WTC11 (cell line): ENCODE measurements at regions not wholly inside any gene's neighbourhood (a gene's known extent, or its start where the extent isn't known, plus 50 kb on each side); places are given as distances from the start of the nearest gene placed in this dataset.

Experiments used
- ATAC-seq: fragments of 200-7000 bp; cut with Tn5 transposase; 2 replicates; pipeline ENCODE4 v1.10.0; 2021; ENCODE audit warnings: mild to moderate bottlenecking, moderate library complexity
- CTCF ChIA-PET: fragments of 300-600 bp; sonication (Branson Sonifier 250); formaldehyde crosslinking; loops from one replicate; lab custom pipeline; 2021; ENCODE audit warnings: antibody characterized with exemption; lab: Charles Lee
- POLR2A ChIA-PET: fragments of 350-600 bp; sonication (Branson Sonifier 250); formaldehyde crosslinking; loops from one replicate; lab custom pipeline; 2021; ENCODE audit warnings: antibody characterized with exemption; lab: Charles Lee
- DNase-seq: peaks from one replicate; pipeline ENCODE4 v3.0.0; 2021; ENCODE audit warnings: low spot score
- H3K27ac Mint-ChIP-seq: 2 replicates; pipeline ENCODE4 v1.8.0; 2021; ENCODE audit warnings: mixed read lengths
- H3K27me3 Mint-ChIP-seq: 2 replicates; pipeline ENCODE4 v1.8.0; 2021; ENCODE audit warnings: low read depth, mild to moderate bottlenecking, moderate library complexity, mixed read lengths
- H3K36me3 Mint-ChIP-seq: 2 replicates; pipeline ENCODE4 v1.8.0; 2021; ENCODE audit warnings: mixed read lengths
- H3K4me1 Mint-ChIP-seq: 2 replicates; pipeline ENCODE4 v1.8.0; 2022; ENCODE audit warnings: mixed read lengths
- H3K4me3 Mint-ChIP-seq: 2 replicates; pipeline ENCODE4 v1.8.0; 2021; ENCODE audit warnings: mild to moderate bottlenecking, moderate library complexity, mixed read lengths
- H3K9me3 Mint-ChIP-seq: 2 replicates; pipeline ENCODE4 v1.8.0; 2021; ENCODE audit warnings: mixed read lengths
- AR ChIP-seq: fragments of 250-450 bp; sonication (Bioruptor Pico); IDR thresholded peaks from 2 replicates; pipeline ENCODE4 v1.9.0; 2021; ENCODE audit warnings: mild to moderate bottlenecking
- ARID4B ChIP-seq: sonication (generic); formaldehyde crosslinking; IDR thresholded peaks from 2 replicates; pipeline ENCODE4 v1.8.0; 2023; ENCODE audit warnings: missing genetic modification reagents, mild to moderate bottlenecking, borderline replicate concordance
- ATF3 ChIP-seq: sonication (generic); formaldehyde crosslinking; conservative IDR thresholded peaks from 2 replicates; pipeline ENCODE4 v1.8.1; 2022; ENCODE audit warnings: mild to moderate bottlenecking, missing genetic modification reagents
- FOXJ3 ChIP-seq: sonication (generic); formaldehyde crosslinking; IDR thresholded peaks from 2 replicates; pipeline ENCODE4 v1.9.0; 2021; ENCODE audit warnings: missing genetic modification reagents, mild to moderate bottlenecking, borderline replicate concordance
- FOXP1 ChIP-seq: sonication (generic); formaldehyde crosslinking; IDR thresholded peaks from 2 replicates; pipeline ENCODE4 v1.8.0; 2022; ENCODE audit warnings: missing genetic modification reagents, mild to moderate bottlenecking, moderate library complexity, borderline replicate concordance
- GTF2I ChIP-seq: fragments of 250-450 bp; sonication (Bioruptor Pico); conservative IDR thresholded peaks from 2 replicates; pipeline ENCODE4 v1.4.0; 2021; ENCODE audit warnings: mild to moderate bottlenecking
- HMGXB4 ChIP-seq: sonication (generic); formaldehyde crosslinking; IDR thresholded peaks from 2 replicates; pipeline ENCODE4 v1.8.1; 2023; ENCODE audit warnings: mild to moderate bottlenecking, moderate library complexity, missing genetic modification reagents
- MXD4 ChIP-seq: fragments of 250-450 bp; sonication (Bioruptor Pico); IDR thresholded peaks from 2 replicates; pipeline ENCODE4 v1.8.0; 2021; ENCODE audit warnings: mild to moderate bottlenecking, moderate library complexity, borderline replicate concordance
- MYBL2 ChIP-seq: sonication (generic); formaldehyde crosslinking; IDR thresholded peaks from 2 replicates; pipeline ENCODE4 v1.8.1; 2023; ENCODE audit warnings: mild to moderate bottlenecking, moderate library complexity, missing genetic modification reagents
- RELA ChIP-seq: sonication (generic); formaldehyde crosslinking; IDR thresholded peaks from 2 replicates; pipeline ENCODE4 v1.8.1; 2022; ENCODE audit warnings: missing genetic modification reagents, mild to moderate bottlenecking, borderline replicate concordance
- RORB ChIP-seq: fragments of 250-450 bp; sonication (Bioruptor Pico); IDR thresholded peaks from 2 replicates; pipeline ENCODE4 v1.9.0; 2021; ENCODE audit warnings: mild to moderate bottlenecking
- SMAD4 ChIP-seq: sonication (generic); formaldehyde crosslinking; IDR thresholded peaks from 2 replicates; pipeline ENCODE4 v1.8.0; 2022; ENCODE audit warnings: mild to moderate bottlenecking, missing genetic modification reagents
- SP1 ChIP-seq: sonication (generic); formaldehyde crosslinking; conservative IDR thresholded peaks from 2 replicates; pipeline ENCODE4 v1.8.1; 2022; ENCODE audit warnings: missing genetic modification reagents
- TP53 ChIP-seq: sonication (generic); formaldehyde crosslinking; IDR thresholded peaks from 2 replicates; pipeline ENCODE4 v1.8.1; 2023; ENCODE audit warnings: mild to moderate bottlenecking, missing genetic modification reagents
- USF1 ChIP-seq: sonication (generic); formaldehyde crosslinking; IDR thresholded peaks from 2 replicates; pipeline ENCODE4 v1.8.0; 2022; ENCODE audit warnings: mild to moderate bottlenecking, missing genetic modification reagents
- ZBTB21 ChIP-seq: sonication (generic); formaldehyde crosslinking; IDR thresholded peaks from 2 replicates; pipeline ENCODE4 v1.8.1; 2023; ENCODE audit warnings: mild to moderate bottlenecking, missing genetic modification reagents, borderline replicate concordance
- ZBTB43 ChIP-seq: sonication (generic); formaldehyde crosslinking; IDR thresholded peaks from 2 replicates; pipeline ENCODE4 v1.8.1; 2023; ENCODE audit warnings: mild to moderate bottlenecking, missing genetic modification reagents
- ZNF121 ChIP-seq: sonication (generic); formaldehyde crosslinking; IDR thresholded peaks from 2 replicates; pipeline ENCODE4 v1.8.0; 2023; ENCODE audit warnings: missing genetic modification reagents
- ZNF138 ChIP-seq: sonication (generic); formaldehyde crosslinking; conservative IDR thresholded peaks from 2 replicates; pipeline ENCODE4 v1.8.1; 2022; ENCODE audit warnings: mild to moderate bottlenecking, moderate library complexity, missing genetic modification reagents
- ZNF317 ChIP-seq: sonication (generic); formaldehyde crosslinking; IDR thresholded peaks from 2 replicates; pipeline ENCODE4 v1.8.1; 2023; ENCODE audit warnings: low read depth, mild to moderate bottlenecking, moderate library complexity, missing genetic modification reagents, borderline replicate concordance
- ZNF396 ChIP-seq: fragments of 250-450 bp; sonication (Bioruptor Pico); IDR thresholded peaks from 2 replicates; pipeline ENCODE4 v1.8.0; 2021; ENCODE audit warnings: mild to moderate bottlenecking, moderate library complexity, borderline replicate concordance
- ZNF416 ChIP-seq: fragments of 250-450 bp; sonication (Bioruptor Pico); IDR thresholded peaks from 2 replicates; pipeline ENCODE4 v1.9.0; 2021; ENCODE audit warnings: mild to moderate bottlenecking, inconsistent platforms
- ZNF671 ChIP-seq: fragments of 250-450 bp; sonication (Bioruptor Pico); IDR thresholded peaks from 2 replicates; pipeline ENCODE4 v1.8.0; 2021; ENCODE audit warnings: mild to moderate bottlenecking

- CTCF ChIA-PET = interaction anchor here (1.0 kb wide), 1 partner anchor 18 kb away, joined by 3 read pairs; no protein-coding TSS in a partner anchor
- H3K27ac Mint-ChIP-seq = no peak overlapping the region
- H3K9me3 Mint-ChIP-seq = peaks cover 10% of the 10 kb centered on the region
- POLR2A ChIA-PET = no interaction called here
- H3K36me3 Mint-ChIP-seq = no peaks in the 10 kb centered on the region
- no peak overlapping the region for H3K4me3 Mint-ChIP-seq
- DNase-seq (no peak), ATAC-seq (no peak)
- peaks cover 8% of the 10 kb centered on the region for H3K27me3 Mint-ChIP-seq
- TF ChIP-seq USF1 (CRISPR knock-in tag) (no peak), ARID4B (no peak), HMGXB4 (CRISPR knock-in tag) (no peak), RELA (CRISPR knock-in tag) (no peak), ZBTB21 (CRISPR knock-in tag) (no peak), FOXP1 (CRISPR knock-in tag) (no peak), ZNF138 (CRISPR knock-in tag) (no peak), ZNF121 (CRISPR knock-in tag) (no peak), ZNF671 (CRISPR knock-in tag) (no peak), ZNF317 (CRISPR knock-in tag) (no peak), GTF2I (CRISPR knock-in tag) (no peak), ZNF396 (CRISPR knock-in tag) (no peak), ZBTB43 (CRISPR knock-in tag) (no peak)
- H3K4me1 Mint-ChIP-seq = peaks cover 15% of the 10 kb centered on the region
Measured at GRCh38 chr7:32228601-32229000, 158.4 kb upstream of the PDE1C start.

GRCh38 chr7:32227746-32228145 lies 157.5 kb upstream of the PDE1C start:
- ChIA-PET CTCF (interaction anchor here (1.0 kb wide), 1 partner anchor 17 kb away, joined by 3 read pairs; no protein-coding TSS in a partner anchor), POLR2A (no interaction called here)

More at GRCh38 chr7:32227746-32228145, 157.5 kb upstream of the PDE1C start:
- Mint-ChIP-seq H3K36me3 (no peaks in the 10 kb centered on the region), H3K4me1 (peaks cover 15% of the 10 kb centered on the region), H3K4me3 (no peak overlapping the region), H3K27ac (no peak overlapping the region), H3K27me3 (peaks cover 8% of the 10 kb centered on the region), H3K9me3 (peaks cover 10% of the 10 kb centered on the region)
- no peak for ATAC-seq
- TF ChIP-seq AR (CRISPR knock-in tag) (no peak), FOXJ3 (CRISPR knock-in tag) (no peak), ZNF416 (CRISPR knock-in tag) (no peak), ZBTB21 (CRISPR knock-in tag) (no peak), SP1 (no peak), MXD4 (CRISPR knock-in tag) (no peak), ATF3 (CRISPR knock-in tag) (no peak), MYBL2 (CRISPR knock-in tag) (no peak), RELA (CRISPR knock-in tag) (no peak), SMAD4 (no peak), RORB (no peak), TP53 (CRISPR knock-in tag) (no peak)
- no peak for DNase-seq
